ENCODE measurements at regions not wholly inside any gene's neighbourhood (a gene's known extent, or its start where the extent isn't known, plus 50 kb on each side); places are given as distances from the start of the nearest gene placed in this dataset.

- H3K79me2 ChIP-seq (ENCODE audit: insufficient read depth, low read length) = no peaks in the 10 kb centered on the region
- no peaks in the 10 kb centered on the region for H4K20me1 ChIP-seq (ENCODE audit: control insufficient read depth, insufficient read depth, insufficient read length)
- H3K14ac ChIP-seq (ENCODE audit: insufficient read depth, low read length) = no peak overlapping the region
- no peak overlapping the region for H2BK15ac ChIP-seq (ENCODE audit: low read depth, low read length)
- no peak overlapping the region for H3K4me2 ChIP-seq (ENCODE audit: insufficient read depth, insufficient read length, low read length)
- H2BK120ac ChIP-seq (ENCODE audit: low read depth, low read length, poor library complexity, severe bottlenecking) = no peak overlapping the region
- no peaks in the 10 kb centered on the region for H3K27me3 ChIP-seq (ENCODE audit: insufficient read depth, low read length)
- H2BK12ac ChIP-seq (ENCODE audit: insufficient read length, low read depth, low read length) = no peak overlapping the region
- no peaks in the 10 kb centered on the region for H3K23me2 ChIP-seq (ENCODE audit: insufficient read length, low read depth, low read length, poor library complexity, severe bottlenecking)
- H3K36me3 Mint-ChIP-seq (ENCODE audit: insufficient read depth in 1 of 3, low read depth in 3 of 3) = no peaks in the 10 kb centered on the region
- H4K91ac ChIP-seq (ENCODE audit: insufficient read length, low read depth, low read length) = no peak overlapping the region
- H3K27me3 Mint-ChIP-seq (ENCODE audit: low read depth) = no peaks in the 10 kb centered on the region
- no peaks in the 10 kb centered on the region for H3K9me3 ChIP-seq (ENCODE audit: control insufficient read depth, low read depth, low read length)
- H4K8ac ChIP-seq (replicated peaks; ENCODE audit: insufficient read length, low read depth, low read length) = no peak overlapping the region
- no CpG with 5 or more reads among the region's 1 CpG for WGBS (ENCODE audit: extremely low coverage, insufficient read length, low lambda C conversion rate)
- no peak overlapping the region for H4K5ac ChIP-seq (ENCODE audit: insufficient read length, low read depth, low read length)
- H3T11ph ChIP-seq (ENCODE audit: low read length) = no peak overlapping the region
- H2AFZ ChIP-seq (ENCODE audit: low read length) = no peak overlapping the region
- H3K4ac ChIP-seq (ENCODE audit: low read depth, low read length) = no peak overlapping the region
- H3K79me1 ChIP-seq (ENCODE audit: insufficient read depth, low read depth, low read length, poor library complexity, severe bottlenecking) = no peaks in the 10 kb centered on the region
- no peaks in the 10 kb centered on the region for H3K4me1 ChIP-seq (ENCODE audit: insufficient read depth, low read length)
- TF ChIP-seq CTCF (conservative IDR thresholded peaks at IDR 0.05) = no peak; the same call in 2 of the 3 replicates
- DNase-seq = no peak
- no peak overlapping the region for H3K18ac ChIP-seq (ENCODE audit: insufficient read length, low read depth, low read length)
- no peak overlapping the region for H3K23ac ChIP-seq (ENCODE audit: insufficient read length, low read depth, low read length)
- H2AK5ac ChIP-seq (ENCODE audit: insufficient read length, low read length) = no peak overlapping the region
- H3K56ac ChIP-seq (ENCODE audit: insufficient read length, low read depth, low read length) = no peak overlapping the region
- no peak overlapping the region for H3K27ac Mint-ChIP-seq
- no peak overlapping the region for H2BK5ac ChIP-seq (ENCODE audit: insufficient read length, low read length)
- H3K27ac ChIP-seq (ENCODE audit: insufficient read length, low read depth, low read length) = no peak overlapping the region
- H3K9me3 Mint-ChIP-seq = no peaks in the 10 kb centered on the region; a peak in 1 of 5 replicates
- no peak overlapping the region for H3K4me3 Mint-ChIP-seq
- no peak overlapping the region for H3K9ac ChIP-seq (ENCODE audit: extremely low read depth, insufficient read length, low read length)
- H2BK20ac ChIP-seq (ENCODE audit: low read depth, low read length, poor library complexity, severe bottlenecking) = no peak overlapping the region
- no peaks in the 10 kb centered on the region for H3K4me1 Mint-ChIP-seq
Measured at GRCh38 chr17:63222655-63223054, 223.5 kb downstream of the CYB561 start.
